OCI-LY7 (cell line): ENCODE measurements at regions not wholly inside any gene's neighbourhood (a gene's known extent, or its start where the extent isn't known, plus 50 kb on each side); places are given as distances from the start of the nearest gene placed in this dataset.

ENCODE experiments used
- BruUV-seq: library from RNA; stranded (reverse); fragments of 400-500 nt; replicated peaks from 2 replicates; lab custom pipeline; 2021; lab: Mats Ljungman, UMichigan
- CTCF ChIA-PET: fragments of 300-600 bp; sonication (Branson Sonifier 250); formaldehyde crosslinking; loops from one replicate; lab custom pipeline; 2022; ENCODE audit warnings: antibody characterized with exemption; ENCODE audit not compliant: unreplicated experiment; lab: Charles Lee
- POLR2A ChIA-PET: fragments of 300-600 bp; sonication (Branson Sonifier 250); formaldehyde crosslinking; loops from one replicate; lab custom pipeline; 2022; ENCODE audit warnings: antibody characterized with exemption; lab: Charles Lee
- DNase-seq: peaks from one replicate; pipeline ENCODE4 v3.0.0-alpha.2; 2015; ENCODE audit warnings: low spot score
- H2AFZ ChIP-seq: fragments of 200-600 bp; sonication (generic), shearing (Covaris generic); 2 replicates; pipeline ENCODE4 v1.6.1; 2014; ENCODE audit warnings: mild to moderate bottlenecking, antibody characterized with exemption, low read length, moderate library complexity
- H3K27ac ChIP-seq: fragments of 200-600 bp; sonication (generic); 2 replicates; pipeline ENCODE4 v1.5.1; 2014; ENCODE audit warnings: mixed run types, low read depth, mild to moderate bottlenecking, moderate library complexity, low read length, inconsistent platforms; ENCODE audit not compliant: poor library complexity, severe bottlenecking
- H3K36me3 ChIP-seq: fragments of 200-600 bp; sonication (generic); 2 replicates; pipeline ENCODE4 v1.6.1; 2014; ENCODE audit warnings: mild to moderate bottlenecking, antibody characterized with exemption, low read length, moderate library complexity, mixed read lengths; ENCODE audit not compliant: insufficient read depth
- H3K4me1 ChIP-seq: fragments of 200-600 bp; sonication (generic); 2 replicates; pipeline ENCODE4 v1.5.1; 2014; ENCODE audit warnings: mild to moderate bottlenecking, low read length; ENCODE audit not compliant: insufficient read depth, poor library complexity, severe bottlenecking
- H3K4me2 ChIP-seq: fragments of 200-600 bp; sonication (generic); 2 replicates; pipeline ENCODE4 v1.6.1; 2014; ENCODE audit warnings: mild to moderate bottlenecking, low read length
- H3K4me3 ChIP-seq: fragments of 200-600 bp; sonication (generic); 2 replicates; pipeline ENCODE4 v1.5.1; 2014; ENCODE audit warnings: mild to moderate bottlenecking, low read depth, low read length; ENCODE audit not compliant: poor library complexity, severe bottlenecking
- H3K79me2 ChIP-seq: fragments of 200-600 bp; sonication (generic); 2 replicates; pipeline ENCODE4 v1.6.1; 2016; ENCODE audit warnings: low read depth, mild to moderate bottlenecking, low read length, moderate library complexity, mixed read lengths; ENCODE audit not compliant: insufficient read depth
- H3K9me2 ChIP-seq: fragments of 200-600 bp; sonication (generic); 2 replicates; pipeline ENCODE4 v1.6.1; 2016; ENCODE audit warnings: mild to moderate bottlenecking, low read length, mixed read lengths; ENCODE audit not compliant: insufficient read depth
- H3K9me3 ChIP-seq: fragments of 200-600 bp; sonication (generic); 2 replicates; pipeline ENCODE4 v1.6.1; 2014; ENCODE audit warnings: mild to moderate bottlenecking, mixed run types, low read length, mixed read lengths
- H4K20me1 ChIP-seq: fragments of 200-600 bp; sonication (generic); 2 replicates; pipeline ENCODE4 v1.6.1; 2014; ENCODE audit warnings: mild to moderate bottlenecking, antibody characterized with exemption, low read length, moderate library complexity, mixed read lengths; ENCODE audit not compliant: insufficient read depth
- EZH2phosphoT487 ChIP-seq: fragments of 200-600 bp; sonication (generic); IDR thresholded peaks from 2 replicates; pipeline ENCODE4 v1.6.1; 2018; ENCODE audit warnings: low read depth, borderline replicate concordance, mild to moderate bottlenecking, mixed run types, antibody characterized with exemption, low read length, moderate library complexity, mixed read lengths
- intact Hi-C: fragments of 100-400 bp; cut with micrococcal nuclease; formaldehyde crosslinking; loops from one replicate; pipeline ENCODE4 v1.10.0; 2022; ENCODE audit not compliant: unreplicated experiment
- TF ChIP-seq, protein P1 (sequence below): fragments of 200-600 bp; sonication (generic); conservative IDR thresholded peaks from 2 replicates; pipeline ENCODE4 v1.5.1; 2014; ENCODE audit warnings: mild to moderate bottlenecking, antibody characterized with exemption, low read length, moderate library complexity, mixed read lengths

DNA sequence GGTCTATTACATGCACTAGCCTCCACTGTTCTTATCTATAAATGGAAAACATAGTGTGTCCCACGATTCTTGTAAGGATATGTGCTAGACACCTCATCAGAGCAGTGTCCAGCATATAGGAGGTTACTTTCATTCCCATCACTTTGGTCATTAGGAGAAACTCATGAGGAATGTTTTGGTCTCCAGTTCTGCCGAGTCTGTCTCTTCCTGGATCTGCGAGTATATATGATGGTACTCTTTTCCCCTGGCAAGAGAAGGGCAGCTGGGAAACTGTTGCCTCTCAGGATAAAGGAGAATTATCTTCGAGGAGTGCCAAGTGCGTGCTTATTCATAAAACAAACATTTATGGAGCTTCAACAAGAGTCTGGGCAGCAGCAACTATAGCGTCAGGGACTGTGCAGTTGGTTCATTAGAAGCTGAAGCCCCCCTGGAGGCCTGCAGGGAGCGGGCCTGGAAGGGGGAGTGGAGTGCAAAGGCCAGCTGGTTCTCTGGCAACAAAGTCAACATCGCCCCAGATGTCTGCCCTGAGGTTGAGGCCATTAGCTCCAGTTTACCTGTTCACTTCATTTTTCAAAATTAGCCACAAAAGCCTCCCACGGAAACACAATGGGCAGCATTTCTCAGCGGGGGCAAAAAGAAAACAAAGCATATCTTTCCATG is 811.9 kb downstream of the MAFB start:
- Histone ChIP-seq H3K4me2 (no peak overlapping the region), H3K27ac (no peak overlapping the region), H3K4me3 (no peak overlapping the region), H3K36me3 (no peaks in the 10 kb centered on the region), H3K9me2 (no peaks in the 10 kb centered on the region), H4K20me1 (no peaks in the 10 kb centered on the region), H3K4me1 (no peaks in the 10 kb centered on the region), H3K79me2 (no peaks in the 10 kb centered on the region), H3K9me3 (no peaks in the 10 kb centered on the region), H2AFZ (no peak overlapping the region)
- no peak for DNase-seq
- intact Hi-C loops, result no loop called here
- POLR2A ChIA-PET, result no interaction called here
- no TSS peak for BruUV-seq
- CTCF ChIA-PET, result no interaction called here
- TF ChIP-seq, protein P1, sequence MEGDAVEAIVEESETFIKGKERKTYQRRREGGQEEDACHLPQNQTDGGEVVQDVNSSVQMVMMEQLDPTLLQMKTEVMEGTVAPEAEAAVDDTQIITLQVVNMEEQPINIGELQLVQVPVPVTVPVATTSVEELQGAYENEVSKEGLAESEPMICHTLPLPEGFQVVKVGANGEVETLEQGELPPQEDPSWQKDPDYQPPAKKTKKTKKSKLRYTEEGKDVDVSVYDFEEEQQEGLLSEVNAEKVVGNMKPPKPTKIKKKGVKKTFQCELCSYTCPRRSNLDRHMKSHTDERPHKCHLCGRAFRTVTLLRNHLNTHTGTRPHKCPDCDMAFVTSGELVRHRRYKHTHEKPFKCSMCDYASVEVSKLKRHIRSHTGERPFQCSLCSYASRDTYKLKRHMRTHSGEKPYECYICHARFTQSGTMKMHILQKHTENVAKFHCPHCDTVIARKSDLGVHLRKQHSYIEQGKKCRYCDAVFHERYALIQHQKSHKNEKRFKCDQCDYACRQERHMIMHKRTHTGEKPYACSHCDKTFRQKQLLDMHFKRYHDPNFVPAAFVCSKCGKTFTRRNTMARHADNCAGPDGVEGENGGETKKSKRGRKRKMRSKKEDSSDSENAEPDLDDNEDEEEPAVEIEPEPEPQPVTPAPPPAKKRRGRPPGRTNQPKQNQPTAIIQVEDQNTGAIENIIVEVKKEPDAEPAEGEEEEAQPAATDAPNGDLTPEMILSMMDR, result no peak
- TF ChIP-seq EZH2phosphoT487, result no peak

DNA sequence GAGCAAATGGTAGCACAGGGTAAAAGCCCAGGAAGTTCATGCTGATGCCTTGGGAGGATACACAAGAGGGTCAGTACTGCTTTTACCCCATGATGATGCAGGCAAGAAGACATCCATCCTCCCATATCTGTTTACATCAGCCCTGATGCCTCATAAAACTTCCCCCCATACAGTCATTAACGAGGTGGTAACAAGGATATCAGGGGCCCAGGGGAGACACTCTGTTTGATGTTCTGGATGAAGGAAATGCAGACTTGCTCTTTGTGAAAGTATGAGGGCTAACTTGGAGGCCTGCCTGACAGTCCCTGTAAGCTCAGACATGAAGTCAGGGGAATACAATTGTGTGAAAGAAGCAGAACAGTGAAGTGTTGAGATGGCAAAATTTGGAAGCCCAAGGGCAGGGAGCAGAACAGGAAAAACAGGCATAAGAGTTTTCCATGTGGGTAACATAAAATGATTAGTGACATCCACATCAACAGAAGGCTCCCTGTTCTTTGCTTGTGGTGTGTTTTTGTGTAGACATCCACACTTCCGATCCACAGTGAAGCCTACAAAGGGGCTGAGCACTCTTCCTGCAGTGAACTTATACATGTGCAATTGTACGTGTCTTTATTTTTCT is 813.4 kb downstream of the MAFB start:
- H3K4me1 ChIP-seq, result no peaks in the 10 kb centered on the region
- intact Hi-C loops, result no loop called here
- no peak for TF ChIP-seq EZH2phosphoT487
- TF ChIP-seq, protein P1, result no peak
- no peak overlapping the region for H3K27ac ChIP-seq
- no peak overlapping the region for H3K4me3 ChIP-seq
- H3K36me3 ChIP-seq, result no peaks in the 10 kb centered on the region
- CTCF ChIA-PET, result no interaction called here
- POLR2A ChIA-PET, result no interaction called here
- no peaks in the 10 kb centered on the region for H3K9me3 ChIP-seq
- H3K9me2 ChIP-seq, result no peaks in the 10 kb centered on the region
- H3K4me2 ChIP-seq, result no peak overlapping the region
- no peak for DNase-seq
- no TSS peak for BruUV-seq
- no peaks in the 10 kb centered on the region for H3K79me2 ChIP-seq
- no peak overlapping the region for H2AFZ ChIP-seq
- no peaks in the 10 kb centered on the region for H4K20me1 ChIP-seq
